ENCODE measurements at regions not wholly inside any gene's neighbourhood (a gene's known extent, or its start where the extent isn't known, plus 50 kb on each side); places are given as distances from the start of the nearest gene placed in this dataset.

DNA sequence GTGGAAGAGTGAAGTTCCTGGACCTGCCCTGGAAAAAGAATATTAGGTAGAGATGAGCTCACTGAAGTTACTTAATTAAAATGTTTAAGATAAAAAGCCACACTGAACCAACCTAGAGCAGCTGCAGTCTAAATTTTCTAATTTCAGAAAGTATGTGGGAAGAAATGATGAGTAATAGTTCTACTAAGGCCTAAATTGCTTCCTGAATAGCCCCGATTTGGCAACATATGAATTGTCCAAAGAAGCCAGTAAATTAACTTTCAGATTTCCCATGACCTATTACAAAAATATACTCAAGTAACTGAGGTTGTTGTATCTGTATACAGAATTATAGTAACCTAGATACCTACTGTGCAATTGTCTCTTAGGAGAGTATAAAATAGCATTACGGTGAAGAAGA lies 312.6 kb downstream of the IPMK start:
- Histone ChIP-seq H3K9me3 (ENCODE audit: control insufficient read depth, insufficient read depth, low read length) (no peaks in the 10 kb centered on the region), H3K27ac (ENCODE audit: low read length) (no peak overlapping the region), H3K27me3 (ENCODE audit: control insufficient read depth, insufficient read depth, low read length) (no peaks in the 10 kb centered on the region), H3K4me1 (ENCODE audit: control insufficient read depth, insufficient read depth, low read length) (no peaks in the 10 kb centered on the region), H3K36me3 (ENCODE audit: control insufficient read depth, insufficient read depth, low read length) (no peaks in the 10 kb centered on the region), H3K4me3 (ENCODE audit: low read length) (no peak overlapping the region)
- H3K27me3 Mint-ChIP-seq (ENCODE audit: low read depth in 2 of 2) = no peaks in the 10 kb centered on the region
- H3K4me1 Mint-ChIP-seq = no peaks in the 10 kb centered on the region
- intact Hi-C loops (cut with micrococcal nuclease) = no loop called here
- DNase-seq = no peak
- peaks cover 6 to 7% of the 10 kb centered on the region in 2 donors for H3K9me3 Mint-ChIP-seq
- no peaks in the 10 kb centered on the region for H3K36me3 Mint-ChIP-seq
- no peak overlapping the region for H3K4me3 Mint-ChIP-seq
- no peak for TF ChIP-seq CTCF (IDR thresholded peaks at IDR 0.05)
- no peak for ATAC-seq
- whole genome bisulfite sequencing (ENCODE audit: insufficient coverage) = no CpG with 5 or more reads among the region's 2 CpGs
- no peak overlapping the region for H3K27ac Mint-ChIP-seq

GRCh38 chr10:57952741-57953140 lies 315.0 kb downstream of the IPMK start:
- Histone ChIP-seq H3K9me3 (ENCODE audit: control insufficient read depth, insufficient read depth, low read length) (no peaks in the 10 kb centered on the region), H3K4me3 (ENCODE audit: low read length) (no peak overlapping the region), H3K36me3 (ENCODE audit: control insufficient read depth, insufficient read depth, low read length) (no peaks in the 10 kb centered on the region), H3K27me3 (ENCODE audit: control insufficient read depth, insufficient read depth, low read length) (no peaks in the 10 kb centered on the region), H3K27ac (ENCODE audit: low read length) (no peak overlapping the region), H3K4me1 (ENCODE audit: control insufficient read depth, insufficient read depth, low read length) (no peaks in the 10 kb centered on the region)
- no peaks in the 10 kb centered on the region for H3K36me3 Mint-ChIP-seq
- whole genome bisulfite sequencing (ENCODE audit: insufficient coverage) = 40% methylated on average over 2 of the region's 2 CpGs
- no peak overlapping the region for H3K27ac Mint-ChIP-seq
- DNase-seq (no peak), ATAC-seq (no peak)
- H3K4me3 Mint-ChIP-seq = no peak overlapping the region
- no peaks in the 10 kb centered on the region for H3K4me1 Mint-ChIP-seq
- H3K9me3 Mint-ChIP-seq = peaks cover 6 to 7% of the 10 kb centered on the region in 2 donors
- intact Hi-C loops (cut with micrococcal nuclease) = no loop called here
- no peak for TF ChIP-seq CTCF (IDR thresholded peaks at IDR 0.05)
- no peaks in the 10 kb centered on the region for H3K27me3 Mint-ChIP-seq (ENCODE audit: low read depth in 2 of 2)

DNA sequence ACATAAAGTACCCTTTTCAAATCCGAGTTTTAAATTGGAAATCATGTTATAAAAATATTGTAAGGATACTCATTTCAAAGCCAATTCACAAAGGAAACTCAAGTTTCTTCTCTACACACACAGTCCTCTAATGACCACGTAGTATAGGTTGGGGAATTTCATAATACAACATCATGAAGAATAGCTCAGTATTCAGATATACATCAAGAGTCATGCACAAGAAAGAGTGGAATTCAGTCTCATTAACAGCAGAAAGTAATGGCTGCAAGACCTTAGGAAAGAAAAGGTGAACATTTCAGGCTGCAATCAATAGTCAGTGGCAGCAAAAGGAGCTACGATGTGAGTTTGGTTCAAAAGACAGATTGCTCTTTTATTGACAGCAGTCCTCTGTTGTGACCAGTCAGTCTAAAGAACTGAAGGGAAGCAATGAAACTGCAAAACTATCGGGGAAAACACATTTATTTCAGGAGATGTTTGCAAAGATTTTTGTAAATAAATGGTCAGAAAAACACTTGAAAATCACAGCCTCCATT lies 317.2 kb downstream of the IPMK start:
- no peak for ATAC-seq
- Mint-ChIP-seq H3K27ac (no peak overlapping the region), H3K36me3 (no peaks in the 10 kb centered on the region), H3K4me3 (no peak overlapping the region), H3K27me3 (ENCODE audit: low read depth in 2 of 2) (no peaks in the 10 kb centered on the region), H3K4me1 (no peaks in the 10 kb centered on the region), H3K9me3 (peaks cover 6 to 7% of the 10 kb centered on the region in 2 donors)
- no peak for DNase-seq
- Histone ChIP-seq H3K27me3 (ENCODE audit: control insufficient read depth, insufficient read depth, low read length) (no peaks in the 10 kb centered on the region), H3K9me3 (ENCODE audit: control insufficient read depth, insufficient read depth, low read length) (no peaks in the 10 kb centered on the region), H3K4me1 (ENCODE audit: control insufficient read depth, insufficient read depth, low read length) (no peaks in the 10 kb centered on the region), H3K4me3 (ENCODE audit: low read length) (no peak overlapping the region), H3K27ac (ENCODE audit: low read length) (no peak overlapping the region), H3K36me3 (ENCODE audit: control insufficient read depth, insufficient read depth, low read length) (no peaks in the 10 kb centered on the region)
- intact Hi-C loops (cut with micrococcal nuclease) = no loop called here
- 32% methylated on average over 2 of the region's 4 CpGs for WGBS (ENCODE audit: insufficient coverage)
- TF ChIP-seq CTCF (IDR thresholded peaks at IDR 0.05) = no peak

DNA sequence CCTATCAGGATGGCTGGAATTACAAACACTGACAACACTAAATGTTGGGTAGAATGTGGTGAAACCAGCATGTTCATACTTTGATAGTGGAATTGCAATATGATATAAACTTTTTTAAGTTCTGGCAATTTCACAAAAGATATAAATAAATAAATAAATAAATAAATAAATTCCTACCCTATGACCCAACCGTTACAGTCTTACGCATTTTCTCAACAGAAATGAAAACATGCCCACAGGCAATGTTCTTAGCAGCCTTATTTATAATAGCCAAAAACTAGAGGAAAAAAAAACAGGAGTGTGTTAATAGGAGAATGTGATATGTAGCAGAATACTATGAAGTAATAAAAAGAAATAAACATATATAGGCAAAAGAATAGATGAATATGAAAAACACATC lies 318.9 kb downstream of the IPMK start:
- peaks cover 0 to 5% of the 10 kb centered on the region in 2 donors for H3K9me3 Mint-ChIP-seq
- H3K27me3 Mint-ChIP-seq (ENCODE audit: low read depth in 2 of 2) = no peaks in the 10 kb centered on the region
- no peak for TF ChIP-seq CTCF (IDR thresholded peaks at IDR 0.05)
- H3K27me3 ChIP-seq (ENCODE audit: control insufficient read depth, insufficient read depth, low read length) = no peaks in the 10 kb centered on the region
- no peaks in the 10 kb centered on the region for H3K36me3 Mint-ChIP-seq
- H3K9me3 ChIP-seq (ENCODE audit: control insufficient read depth, insufficient read depth, low read length) = no peaks in the 10 kb centered on the region
- ATAC-seq (no peak), DNase-seq (no peak)
- no peaks in the 10 kb centered on the region for H3K36me3 ChIP-seq (ENCODE audit: control insufficient read depth, insufficient read depth, low read length)
- no peak overlapping the region for H3K4me3 ChIP-seq (ENCODE audit: low read length)
- no peaks in the 10 kb centered on the region for H3K4me1 Mint-ChIP-seq
- WGBS (ENCODE audit: insufficient coverage) = no CpG with 5 or more reads among the region's 2 CpGs
- intact Hi-C loops (cut with micrococcal nuclease) = no loop called here
- H3K27ac Mint-ChIP-seq = no peak overlapping the region
- no peaks in the 10 kb centered on the region for H3K4me1 ChIP-seq (ENCODE audit: control insufficient read depth, insufficient read depth, low read length)
- no peak overlapping the region for H3K27ac ChIP-seq (ENCODE audit: low read length)
- no peak overlapping the region for H3K4me3 Mint-ChIP-seq
